ENCODE measurements at regions not wholly inside any gene's neighbourhood (a gene's known extent, or its start where the extent isn't known, plus 50 kb on each side); places are given as distances from the start of the nearest gene placed in this dataset.

DNA sequence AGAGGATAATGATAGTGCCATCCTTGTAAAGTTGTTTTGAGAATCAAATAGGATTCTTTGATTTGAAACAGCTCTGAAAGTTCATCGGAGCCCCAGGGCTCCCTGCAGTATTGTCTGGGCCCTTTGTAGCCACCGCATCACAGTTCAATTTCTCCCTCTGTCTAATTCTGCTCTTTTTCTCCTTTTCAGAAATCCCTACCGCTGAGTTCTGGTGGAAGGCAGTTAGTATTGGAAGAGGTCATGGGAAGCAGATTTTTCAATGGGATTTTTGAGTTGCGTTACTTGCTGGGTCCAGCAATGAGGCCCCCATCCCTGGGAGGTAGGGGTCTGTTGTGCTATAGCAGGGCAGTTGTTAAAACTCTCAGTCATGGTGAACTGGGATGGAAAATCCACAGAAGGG, 101.0 kb upstream of the DISP3 start:
- no peak for DNase-seq (ENCODE audit: low read depth in 1 of 2, low spot score in 1 of 2)
- H3K27me3 ChIP-seq (ENCODE audit: insufficient read depth, poor library complexity, severe bottlenecking): no peaks in the 10 kb centered on the region

DNA sequence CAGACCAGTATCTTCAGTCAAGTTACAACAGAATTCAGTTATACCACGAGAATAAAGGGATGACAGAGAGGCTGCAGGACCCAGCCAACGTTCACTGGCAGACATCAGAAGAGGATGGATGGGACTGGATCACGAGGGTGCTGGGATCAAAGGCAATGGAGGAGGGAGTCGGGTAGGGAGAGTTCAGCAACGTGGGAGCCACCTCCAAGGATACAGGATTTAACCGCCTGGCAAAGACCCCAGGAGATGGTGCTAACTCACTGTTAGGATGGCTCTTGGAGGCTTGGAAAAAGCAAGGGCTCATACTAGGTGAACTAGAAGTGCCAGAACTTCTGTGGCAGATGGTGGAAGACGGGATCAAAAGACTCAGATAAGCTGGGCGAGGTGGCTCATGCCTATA, 99.1 kb upstream of the DISP3 start:
- no peak for DNase-seq (ENCODE audit: low read depth in 1 of 2, low spot score in 1 of 2)
- H3K4me3 ChIP-seq (replicated peaks; ENCODE audit: insufficient read depth, low read length): no peak overlapping the region
- H3K27ac ChIP-seq (replicated peaks): no peak overlapping the region
- H3K27me3 ChIP-seq (ENCODE audit: insufficient read depth, poor library complexity, severe bottlenecking): no peaks in the 10 kb centered on the region
- TF ChIP-seq, protein P1, sequence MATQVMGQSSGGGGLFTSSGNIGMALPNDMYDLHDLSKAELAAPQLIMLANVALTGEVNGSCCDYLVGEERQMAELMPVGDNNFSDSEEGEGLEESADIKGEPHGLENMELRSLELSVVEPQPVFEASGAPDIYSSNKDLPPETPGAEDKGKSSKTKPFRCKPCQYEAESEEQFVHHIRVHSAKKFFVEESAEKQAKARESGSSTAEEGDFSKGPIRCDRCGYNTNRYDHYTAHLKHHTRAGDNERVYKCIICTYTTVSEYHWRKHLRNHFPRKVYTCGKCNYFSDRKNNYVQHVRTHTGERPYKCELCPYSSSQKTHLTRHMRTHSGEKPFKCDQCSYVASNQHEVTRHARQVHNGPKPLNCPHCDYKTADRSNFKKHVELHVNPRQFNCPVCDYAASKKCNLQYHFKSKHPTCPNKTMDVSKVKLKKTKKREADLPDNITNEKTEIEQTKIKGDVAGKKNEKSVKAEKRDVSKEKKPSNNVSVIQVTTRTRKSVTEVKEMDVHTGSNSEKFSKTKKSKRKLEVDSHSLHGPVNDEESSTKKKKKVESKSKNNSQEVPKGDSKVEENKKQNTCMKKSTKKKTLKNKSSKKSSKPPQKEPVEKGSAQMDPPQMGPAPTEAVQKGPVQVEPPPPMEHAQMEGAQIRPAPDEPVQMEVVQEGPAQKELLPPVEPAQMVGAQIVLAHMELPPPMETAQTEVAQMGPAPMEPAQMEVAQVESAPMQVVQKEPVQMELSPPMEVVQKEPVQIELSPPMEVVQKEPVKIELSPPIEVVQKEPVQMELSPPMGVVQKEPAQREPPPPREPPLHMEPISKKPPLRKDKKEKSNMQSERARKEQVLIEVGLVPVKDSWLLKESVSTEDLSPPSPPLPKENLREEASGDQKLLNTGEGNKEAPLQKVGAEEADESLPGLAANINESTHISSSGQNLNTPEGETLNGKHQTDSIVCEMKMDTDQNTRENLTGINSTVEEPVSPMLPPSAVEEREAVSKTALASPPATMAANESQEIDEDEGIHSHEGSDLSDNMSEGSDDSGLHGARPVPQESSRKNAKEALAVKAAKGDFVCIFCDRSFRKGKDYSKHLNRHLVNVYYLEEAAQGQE (IDR thresholded peaks at IDR 0.05; ENCODE audit: insufficient replicate concordance, low read depth): no peak
- no peak for TF ChIP-seq SPI1 (IDR thresholded peaks at IDR 0.05; ENCODE audit: borderline replicate concordance, low read depth)

More for the DNA sequence above, 101.0 kb upstream of the DISP3 start:
- Histone ChIP-seq H3K27ac (replicated peaks) (no peak overlapping the region), H3K4me3 (replicated peaks; ENCODE audit: insufficient read depth, low read length) (no peak overlapping the region)
- TF ChIP-seq GABPA (IDR thresholded peaks at IDR 0.05; ENCODE audit: low read depth): no peak

DNA sequence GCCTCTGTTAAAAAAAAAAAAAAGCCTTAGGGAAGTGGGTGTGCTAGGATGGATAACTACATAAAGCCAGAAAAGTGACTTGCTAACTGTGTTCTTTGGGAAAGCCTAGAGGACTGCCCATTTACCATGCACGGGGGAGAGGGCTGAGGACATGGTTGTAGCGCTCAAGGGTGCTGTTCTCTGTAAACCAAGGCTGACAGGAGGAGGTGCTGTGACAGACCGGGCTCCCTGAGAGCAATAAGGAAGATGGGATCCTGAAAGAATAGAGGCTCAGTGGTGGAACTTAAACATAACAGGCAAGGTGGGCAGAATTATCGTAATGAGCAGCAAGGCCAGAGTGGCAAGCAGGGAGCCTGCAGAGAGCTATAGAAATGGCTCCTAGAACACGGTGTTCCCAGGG, 98.5 kb upstream of the DISP3 start:
- Histone ChIP-seq H3K27ac (replicated peaks) (no peak overlapping the region), H3K4me3 (replicated peaks; ENCODE audit: insufficient read depth, low read length) (no peak overlapping the region), H3K27me3 (ENCODE audit: insufficient read depth, poor library complexity, severe bottlenecking) (no peaks in the 10 kb centered on the region)
- TF ChIP-seq, protein P1 (IDR thresholded peaks at IDR 0.05; ENCODE audit: insufficient replicate concordance, low read depth): no peak
- TF ChIP-seq GABPA (IDR thresholded peaks at IDR 0.05; ENCODE audit: low read depth) (no peak), SPI1 (IDR thresholded peaks at IDR 0.05; ENCODE audit: borderline replicate concordance, low read depth) (no peak), POLR2AphosphoS5 (IDR thresholded peaks at IDR 0.05; ENCODE audit: low read depth) (no peak)
- TF ChIP-seq, protein P2, sequence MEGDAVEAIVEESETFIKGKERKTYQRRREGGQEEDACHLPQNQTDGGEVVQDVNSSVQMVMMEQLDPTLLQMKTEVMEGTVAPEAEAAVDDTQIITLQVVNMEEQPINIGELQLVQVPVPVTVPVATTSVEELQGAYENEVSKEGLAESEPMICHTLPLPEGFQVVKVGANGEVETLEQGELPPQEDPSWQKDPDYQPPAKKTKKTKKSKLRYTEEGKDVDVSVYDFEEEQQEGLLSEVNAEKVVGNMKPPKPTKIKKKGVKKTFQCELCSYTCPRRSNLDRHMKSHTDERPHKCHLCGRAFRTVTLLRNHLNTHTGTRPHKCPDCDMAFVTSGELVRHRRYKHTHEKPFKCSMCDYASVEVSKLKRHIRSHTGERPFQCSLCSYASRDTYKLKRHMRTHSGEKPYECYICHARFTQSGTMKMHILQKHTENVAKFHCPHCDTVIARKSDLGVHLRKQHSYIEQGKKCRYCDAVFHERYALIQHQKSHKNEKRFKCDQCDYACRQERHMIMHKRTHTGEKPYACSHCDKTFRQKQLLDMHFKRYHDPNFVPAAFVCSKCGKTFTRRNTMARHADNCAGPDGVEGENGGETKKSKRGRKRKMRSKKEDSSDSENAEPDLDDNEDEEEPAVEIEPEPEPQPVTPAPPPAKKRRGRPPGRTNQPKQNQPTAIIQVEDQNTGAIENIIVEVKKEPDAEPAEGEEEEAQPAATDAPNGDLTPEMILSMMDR (IDR thresholded peaks at IDR 0.05; ENCODE audit: insufficient read depth, low read length): no peak
- DNase-seq (ENCODE audit: low read depth in 1 of 2, low spot score in 1 of 2): no peak

DNA sequence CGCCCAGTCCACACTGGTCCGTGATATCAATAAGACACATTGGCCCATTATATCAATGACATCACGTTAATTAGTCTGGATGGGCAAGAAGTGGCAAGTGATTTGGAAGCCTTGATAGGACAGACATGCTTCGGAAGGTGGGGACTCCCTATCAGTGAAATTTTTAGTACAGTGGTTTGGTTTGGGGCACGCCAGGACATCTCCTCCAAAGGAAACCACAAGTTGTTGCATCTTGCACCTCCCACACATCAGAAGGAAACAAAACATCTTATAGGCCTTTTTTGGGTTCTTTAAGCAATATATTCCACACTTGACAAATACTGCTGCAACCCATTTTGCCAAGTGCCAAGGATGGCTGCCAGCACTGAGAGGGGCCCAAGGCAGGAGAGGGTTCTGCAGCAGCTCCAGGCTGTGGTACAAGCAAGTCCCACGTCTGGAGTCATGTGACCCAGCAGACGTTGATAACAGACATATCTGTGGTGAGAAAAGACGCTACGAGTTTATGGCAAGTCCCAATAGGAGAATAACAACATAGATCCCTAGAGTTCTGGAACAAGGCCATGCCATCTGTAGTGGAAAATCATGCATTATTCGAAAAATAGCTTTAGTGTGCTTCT, 95.3 kb upstream of the DISP3 start:
- Histone ChIP-seq H3K27me3 (ENCODE audit: insufficient read depth, poor library complexity, severe bottlenecking) (no peaks in the 10 kb centered on the region), H3K4me3 (replicated peaks; ENCODE audit: insufficient read depth, low read length) (no peak overlapping the region), H3K27ac (replicated peaks) (no peak overlapping the region)
- TF ChIP-seq GABPA (IDR thresholded peaks at IDR 0.05; ENCODE audit: low read depth): no peak
- no peak for TF ChIP-seq POLR2AphosphoS5 (IDR thresholded peaks at IDR 0.05; ENCODE audit: low read depth)
- DNase-seq (ENCODE audit: low read depth in 1 of 2, low spot score in 1 of 2): peak in 1 of 2 experiments; percentile 18

DNA sequence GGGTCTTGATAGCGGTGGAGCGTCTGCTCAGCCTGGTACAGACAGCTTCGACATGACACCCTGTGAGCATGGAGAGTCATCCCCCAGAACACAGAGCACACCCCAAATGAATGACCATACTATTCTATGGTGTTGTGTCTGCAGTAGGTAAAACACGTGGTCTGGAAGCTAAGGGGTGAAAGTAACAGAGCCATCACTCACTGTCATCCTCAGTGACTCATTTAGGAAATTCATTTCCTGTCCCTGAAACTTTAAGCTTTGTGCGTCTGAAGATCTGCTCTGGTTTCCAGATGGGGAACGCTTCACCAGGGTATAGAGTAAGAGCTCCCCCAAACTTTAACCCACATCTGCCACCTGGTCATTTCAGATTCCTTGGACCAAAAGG, 94.8 kb upstream of the DISP3 start:
- no peaks in the 10 kb centered on the region for H3K27me3 ChIP-seq (ENCODE audit: insufficient read depth, poor library complexity, severe bottlenecking)
- no peak for DNase-seq (ENCODE audit: low read depth in 1 of 2, low spot score in 1 of 2)
- H3K27ac ChIP-seq (replicated peaks): no peak overlapping the region
- TF ChIP-seq, protein P2 (IDR thresholded peaks at IDR 0.05; ENCODE audit: insufficient read depth, low read length): no peak
- TF ChIP-seq GABPA (IDR thresholded peaks at IDR 0.05; ENCODE audit: low read depth) (no peak), POLR2AphosphoS5 (IDR thresholded peaks at IDR 0.05; ENCODE audit: low read depth) (no peak), SPI1 (IDR thresholded peaks at IDR 0.05; ENCODE audit: borderline replicate concordance, low read depth) (no peak)
- TF ChIP-seq, protein P1 (IDR thresholded peaks at IDR 0.05; ENCODE audit: insufficient replicate concordance, low read depth): no peak
- no peak overlapping the region for H3K4me3 ChIP-seq (replicated peaks; ENCODE audit: insufficient read depth, low read length)

Data from HL-60 (cell line).